Astrocyte (in vitro differentiated cells and primary cell): ENCODE measurements at regions not wholly inside any gene's neighbourhood (a gene's known extent, or its start where the extent isn't known, plus 50 kb on each side); places are given as distances from the start of the nearest gene placed in this dataset.

ENCODE experiments used
- EZH2 ChIP-seq: IDR thresholded peaks from 2 replicates; pipeline ENCODE4 v1.6.1; 2012; ENCODE audit warnings: mild to moderate bottlenecking, low read length, inconsistent platforms; ENCODE audit not compliant: insufficient read depth
- TF ChIP-seq, protein P1 (sequence below): IDR thresholded peaks from 2 replicates; pipeline ENCODE4 v1.5.1; 2011; ENCODE audit warnings: low read depth, mild to moderate bottlenecking, inconsistent platforms, low read length, moderate library complexity; ENCODE audit not compliant: insufficient read depth

DNA sequence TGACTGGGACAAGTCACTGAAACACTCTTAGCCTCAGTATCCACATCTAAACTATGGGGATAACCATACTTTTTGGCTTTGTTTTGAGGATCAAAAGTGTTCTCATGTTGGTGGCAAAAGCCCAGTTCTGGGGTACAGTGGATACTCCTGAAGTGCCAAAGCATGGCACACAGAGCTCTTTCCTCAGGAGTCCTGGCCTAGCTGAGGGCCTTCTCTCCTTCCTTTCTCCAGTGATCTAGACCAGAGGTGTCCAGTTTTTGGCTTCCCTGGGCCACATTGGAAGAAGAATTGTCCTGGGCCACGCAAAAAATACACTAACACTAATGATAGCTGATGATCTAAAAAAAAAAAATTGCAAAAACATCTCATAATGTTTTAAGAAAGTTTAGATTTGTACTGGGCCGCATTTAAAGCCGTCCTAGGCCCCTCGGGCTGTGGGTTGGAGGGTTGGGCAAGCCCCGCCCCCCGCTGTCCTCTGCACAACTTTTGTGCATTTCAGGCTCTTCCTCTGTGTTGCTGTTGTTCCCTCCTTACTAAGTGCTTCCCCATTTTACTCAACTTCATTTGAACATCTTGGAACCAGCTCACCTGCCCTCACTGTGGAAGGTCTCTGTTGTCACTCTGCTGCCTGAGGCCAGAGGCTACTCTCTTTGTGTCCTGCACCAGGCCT lies 337.0 kb downstream of the CYRIA start:
- TF ChIP-seq, protein P1, sequence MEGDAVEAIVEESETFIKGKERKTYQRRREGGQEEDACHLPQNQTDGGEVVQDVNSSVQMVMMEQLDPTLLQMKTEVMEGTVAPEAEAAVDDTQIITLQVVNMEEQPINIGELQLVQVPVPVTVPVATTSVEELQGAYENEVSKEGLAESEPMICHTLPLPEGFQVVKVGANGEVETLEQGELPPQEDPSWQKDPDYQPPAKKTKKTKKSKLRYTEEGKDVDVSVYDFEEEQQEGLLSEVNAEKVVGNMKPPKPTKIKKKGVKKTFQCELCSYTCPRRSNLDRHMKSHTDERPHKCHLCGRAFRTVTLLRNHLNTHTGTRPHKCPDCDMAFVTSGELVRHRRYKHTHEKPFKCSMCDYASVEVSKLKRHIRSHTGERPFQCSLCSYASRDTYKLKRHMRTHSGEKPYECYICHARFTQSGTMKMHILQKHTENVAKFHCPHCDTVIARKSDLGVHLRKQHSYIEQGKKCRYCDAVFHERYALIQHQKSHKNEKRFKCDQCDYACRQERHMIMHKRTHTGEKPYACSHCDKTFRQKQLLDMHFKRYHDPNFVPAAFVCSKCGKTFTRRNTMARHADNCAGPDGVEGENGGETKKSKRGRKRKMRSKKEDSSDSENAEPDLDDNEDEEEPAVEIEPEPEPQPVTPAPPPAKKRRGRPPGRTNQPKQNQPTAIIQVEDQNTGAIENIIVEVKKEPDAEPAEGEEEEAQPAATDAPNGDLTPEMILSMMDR, result no peak
- TF ChIP-seq EZH2, result no peak
